ENCODE measurements at regions not wholly inside any gene's neighbourhood (a gene's known extent, or its start where the extent isn't known, plus 50 kb on each side); places are given as distances from the start of the nearest gene placed in this dataset.

- DNase-seq (ENCODE audit: low read depth): no peak
- H3K4me3 ChIP-seq (ENCODE audit: low read depth, low read length): no peak overlapping the region
These were observed 510.6 kb downstream of the PRR16 start for GRCh38 chr5:120974690-120975089.

DNA sequence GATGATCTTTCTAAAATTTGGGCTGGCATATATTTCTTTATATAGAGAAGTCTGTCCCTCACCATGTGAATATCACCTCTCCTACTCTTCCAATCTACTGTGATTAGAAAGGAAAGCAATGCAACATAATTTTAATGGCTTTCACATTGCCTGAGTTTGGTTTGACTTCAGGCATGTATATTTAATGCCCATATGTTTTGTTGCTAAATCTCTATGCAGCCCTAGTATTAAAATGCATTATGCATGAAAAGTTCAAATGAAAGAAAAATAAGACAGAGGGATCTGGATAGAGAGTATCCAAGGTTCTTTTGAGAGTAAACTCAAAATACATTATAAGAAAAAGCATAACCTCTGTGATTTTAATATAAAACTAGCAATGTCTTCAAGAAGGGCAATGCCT, 518.3 kb downstream of the PRR16 start:
- no peak for DNase-seq (ENCODE audit: low read depth)

DNA sequence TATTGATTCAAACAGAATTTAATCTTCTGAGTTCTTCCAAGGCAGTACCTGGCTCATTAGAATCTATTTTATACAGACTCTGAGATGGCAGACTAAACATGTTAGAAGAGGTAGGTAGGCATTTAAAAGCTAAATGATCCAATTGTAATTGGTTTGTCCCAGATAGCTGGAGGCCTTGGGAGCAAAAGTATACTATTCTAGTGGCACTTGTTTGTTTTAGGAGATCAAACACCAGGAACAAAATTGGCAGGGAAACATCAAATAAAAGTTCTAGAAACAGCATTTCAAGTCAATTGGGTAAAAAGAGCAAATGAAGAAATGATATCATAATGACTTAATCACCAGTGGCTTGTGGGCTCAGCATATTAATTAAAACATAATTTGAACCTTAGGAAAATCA, 521.4 kb downstream of the PRR16 start:
- no peak for DNase-seq (ENCODE audit: low read depth)
- no peak overlapping the region for H3K4me3 ChIP-seq (ENCODE audit: low read depth, low read length)

More for the DNA sequence above, 518.3 kb downstream of the PRR16 start:
- no peak overlapping the region for H3K4me3 ChIP-seq (ENCODE audit: low read depth, low read length)

- no peak for DNase-seq (ENCODE audit: low read depth)
- H3K4me3 ChIP-seq (ENCODE audit: low read depth, low read length): no peak overlapping the region
These were observed 524.4 kb downstream of the PRR16 start for GRCh38 chr5:120988491-120988890.

GRCh38 chr5:120988941-120989340, 524.8 kb downstream of the PRR16 start:
- no peak for DNase-seq (ENCODE audit: low read depth)
- no peak overlapping the region for H3K4me3 ChIP-seq (ENCODE audit: low read depth, low read length)

GRCh38 chr5:120991569-120991968, 527.5 kb downstream of the PRR16 start:
- no peak for DNase-seq (ENCODE audit: low read depth)
- H3K4me3 ChIP-seq (ENCODE audit: low read depth, low read length): no peak overlapping the region

GRCh38 chr5:120994112-120994511, 530.0 kb downstream of the PRR16 start:
- no peak overlapping the region for H3K4me3 ChIP-seq (ENCODE audit: low read depth, low read length)
- DNase-seq (ENCODE audit: low read depth): no peak

GRCh38 chr5:120999550-120999949, 535.5 kb downstream of the PRR16 start:
- no peak for DNase-seq (ENCODE audit: low read depth)
- H3K4me3 ChIP-seq (ENCODE audit: low read depth, low read length): no peak overlapping the region

- DNase-seq (ENCODE audit: low read depth): no peak
- no peak overlapping the region for H3K4me3 ChIP-seq (ENCODE audit: low read depth, low read length)
These were observed 542.1 kb downstream of the PRR16 start for GRCh38 chr5:121006217-121006616.

DNA sequence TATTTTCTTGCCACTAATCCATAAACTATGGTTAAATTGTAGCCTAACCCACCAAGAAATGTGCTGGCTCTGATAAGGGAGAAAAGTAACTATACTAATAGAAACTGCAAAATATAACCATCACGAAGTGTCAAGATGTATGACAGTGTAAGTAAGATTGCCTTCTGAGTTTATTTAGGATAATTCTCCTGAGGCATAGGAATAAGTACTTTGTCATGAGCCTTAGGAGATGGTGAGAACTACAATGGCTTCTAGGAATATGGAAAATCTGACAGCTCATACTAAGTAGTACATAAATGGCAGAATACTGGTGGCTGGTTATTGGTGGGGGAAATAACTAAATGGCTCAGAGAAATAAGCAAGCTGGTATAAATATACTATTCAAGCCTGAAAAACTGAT, 543.9 kb downstream of the PRR16 start:
- no peak for DNase-seq (ENCODE audit: low read depth)
- no peak overlapping the region for H3K4me3 ChIP-seq (ENCODE audit: low read depth, low read length)

- no peak for DNase-seq (ENCODE audit: low read depth)
- no peak overlapping the region for H3K4me3 ChIP-seq (ENCODE audit: low read depth, low read length)
These were observed 545.0 kb downstream of the PRR16 start for GRCh38 chr5:121009058-121009457.

DNA sequence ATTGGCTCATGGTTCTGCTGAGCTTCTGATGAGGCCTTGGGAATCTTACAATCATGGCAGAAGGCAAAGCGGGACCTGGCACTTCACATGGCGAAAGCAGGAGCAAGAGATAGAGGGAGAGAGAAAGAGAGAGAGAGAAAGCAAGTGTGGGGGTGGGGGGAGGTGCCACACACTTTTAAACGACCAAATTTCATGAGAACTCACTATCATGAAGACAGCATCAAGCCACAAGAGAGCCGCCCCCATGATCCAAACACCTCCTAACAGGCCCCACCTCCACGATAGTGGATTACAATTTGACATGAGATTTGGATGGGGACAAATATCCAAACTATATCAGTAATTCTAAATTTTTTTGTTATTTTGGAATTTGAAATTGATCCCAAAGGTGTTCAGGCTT, 553.9 kb downstream of the PRR16 start:
- H3K4me3 ChIP-seq (ENCODE audit: low read depth, low read length): no peak overlapping the region
- no peak for DNase-seq (ENCODE audit: low read depth)

GRCh38 chr5:121019106-121019505, 555.0 kb downstream of the PRR16 start:
- DNase-seq (ENCODE audit: low read depth): no peak
- no peak overlapping the region for H3K4me3 ChIP-seq (ENCODE audit: low read depth, low read length)

GRCh38 chr5:121019734-121020133, 555.6 kb downstream of the PRR16 start:
- DNase-seq (ENCODE audit: low read depth): no peak
- no peak overlapping the region for H3K4me3 ChIP-seq (ENCODE audit: low read depth, low read length)

DNA sequence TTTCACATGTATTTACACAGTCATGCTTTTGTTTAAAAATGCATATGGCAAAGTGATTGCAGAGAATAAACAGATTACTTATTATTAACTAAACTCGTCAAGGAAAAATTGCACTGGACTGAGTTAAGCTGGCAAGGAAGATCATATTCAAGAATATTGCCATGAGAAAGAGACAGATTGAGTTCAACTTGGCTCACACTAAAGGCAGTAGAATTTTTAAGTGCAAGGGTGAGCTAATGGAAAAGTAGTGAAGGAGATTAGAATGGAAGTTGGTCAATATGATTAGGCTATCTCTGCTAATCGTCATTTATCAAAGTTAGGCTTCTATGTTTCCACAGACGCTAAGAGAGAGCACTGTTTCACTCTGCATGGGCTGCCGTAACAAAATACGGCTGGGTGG, 557.6 kb downstream of the PRR16 start:
- DNase-seq (ENCODE audit: low read depth): no peak
- no peak overlapping the region for H3K4me3 ChIP-seq (ENCODE audit: low read depth, low read length)

- no peak overlapping the region for H3K4me3 ChIP-seq (ENCODE audit: low read depth, low read length)
- DNase-seq (ENCODE audit: low read depth): no peak
These were observed 560.6 kb downstream of the PRR16 start for GRCh38 chr5:121024416-121025311.

DNA sequence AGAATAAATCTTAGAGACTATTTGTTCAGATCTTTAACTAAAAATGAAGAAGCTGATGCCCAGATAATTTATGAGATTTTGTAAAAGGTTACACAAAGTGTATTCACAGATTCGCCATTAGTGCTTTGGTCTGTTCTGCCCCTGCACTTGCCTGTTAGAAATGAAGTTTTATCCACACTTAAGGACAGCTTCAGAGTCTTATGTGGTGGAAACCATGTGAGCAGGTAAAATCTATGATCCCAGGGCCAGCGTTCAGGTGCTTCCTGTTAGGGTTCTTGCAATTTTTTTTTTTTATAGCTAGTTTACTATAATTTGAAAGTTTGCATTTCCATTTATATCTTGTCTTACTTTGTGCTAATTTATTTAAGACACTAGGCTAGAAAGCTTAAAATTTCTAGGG, 561.6 kb downstream of the PRR16 start:
- no peak overlapping the region for H3K4me3 ChIP-seq (ENCODE audit: low read depth, low read length)
- no peak for DNase-seq (ENCODE audit: low read depth)

DNA sequence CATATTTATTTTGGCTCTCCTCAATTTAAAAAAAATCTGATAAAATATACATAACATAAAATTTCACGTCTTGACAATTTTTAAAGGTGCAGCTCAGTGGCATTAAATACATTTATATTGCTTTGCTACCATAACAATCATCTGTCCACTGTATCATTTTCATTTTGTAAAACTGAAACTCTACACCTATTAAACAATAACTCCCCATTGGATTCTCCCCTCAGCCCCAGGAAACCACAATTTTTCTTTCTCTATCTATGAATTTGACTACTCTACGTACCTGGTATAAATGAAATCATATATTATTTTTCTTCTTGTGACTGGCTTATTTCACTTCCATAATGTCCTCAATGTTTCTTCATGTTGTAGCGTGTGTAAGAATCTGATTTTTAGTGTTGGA, 563.5 kb downstream of the PRR16 start:
- H3K4me3 ChIP-seq (ENCODE audit: low read depth, low read length): no peak overlapping the region
- DNase-seq (ENCODE audit: low read depth): no peak

DNA sequence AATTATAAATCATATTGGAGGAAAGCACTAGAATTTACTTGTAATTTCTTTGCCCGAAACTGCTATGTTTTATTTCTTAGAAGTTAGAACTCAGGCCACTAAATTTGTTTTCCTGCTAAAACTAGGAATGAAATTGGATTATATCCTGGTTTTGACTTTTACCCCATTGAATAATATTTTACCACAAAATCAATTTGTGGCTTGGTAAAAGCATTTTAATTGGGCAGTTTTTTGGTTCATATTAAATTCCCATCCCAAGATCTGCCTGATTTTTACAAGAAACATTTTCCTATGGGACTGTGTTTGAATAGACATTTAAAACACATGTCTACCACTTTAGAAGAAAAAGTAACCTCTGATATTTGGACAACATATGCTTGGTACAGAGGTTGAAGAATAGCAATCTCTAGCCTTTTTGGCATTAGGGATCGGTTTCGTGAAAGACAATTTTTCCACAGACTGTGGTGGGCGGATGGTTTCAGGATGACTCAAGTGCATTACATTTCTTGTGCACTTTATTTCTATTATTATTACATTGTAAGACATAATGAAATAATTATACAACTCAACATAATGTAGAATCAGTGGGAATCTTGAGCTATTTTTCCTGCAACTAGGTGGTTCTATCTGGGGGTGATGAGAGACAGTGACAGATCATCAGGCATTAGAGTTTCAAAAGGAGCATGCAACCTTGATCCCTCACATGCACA, 565.6 kb downstream of the PRR16 start:
- H3K4me3 ChIP-seq (ENCODE audit: low read depth, low read length): no peak overlapping the region
- DNase-seq (ENCODE audit: low read depth): no peak

DNA sequence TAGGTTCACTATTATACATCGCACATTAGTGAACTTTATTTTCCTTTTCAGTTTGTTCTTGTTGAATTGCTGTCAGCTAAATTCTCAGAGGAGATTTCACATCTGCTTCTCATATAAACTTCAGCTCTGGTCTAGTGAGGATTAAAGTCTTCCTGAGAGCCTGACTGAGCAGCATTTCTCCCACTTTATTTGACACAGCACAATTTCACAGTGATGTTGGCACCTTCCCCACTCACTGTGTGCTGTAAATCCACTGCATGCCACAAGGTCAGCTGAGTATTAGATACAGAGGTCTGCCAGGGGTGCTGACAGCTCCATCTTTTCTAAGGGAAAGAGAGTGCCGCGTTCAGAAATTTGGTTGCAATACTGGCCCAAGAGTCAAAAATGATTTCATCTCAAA, 567.4 kb downstream of the PRR16 start:
- DNase-seq (ENCODE audit: low read depth): no peak
- H3K4me3 ChIP-seq (ENCODE audit: low read depth, low read length): no peak overlapping the region

- no peak for DNase-seq (ENCODE audit: low read depth)
- no peak overlapping the region for H3K4me3 ChIP-seq (ENCODE audit: low read depth, low read length)
These were observed 569.2 kb downstream of the PRR16 start for GRCh38 chr5:121033334-121033733.

Data from skeletal muscle cell (primary cell).